GM13976 (cell line): ENCODE measurements at regions not wholly inside any gene's neighbourhood (a gene's known extent, or its start where the extent isn't known, plus 50 kb on each side); places are given as distances from the start of the nearest gene placed in this dataset.

Source experiments
- DNase-seq: peaks from one replicate; pipeline ENCODE4 v3.0.0; 2012; ENCODE audit warnings: low spot score
- in situ Hi-C: fragments of 300-500 bp; cut with MboI; formaldehyde crosslinking; loops from one replicate; pipeline ENCODE4 v1.12.0; 2022; ENCODE audit warnings: low sequenced_read_pairs, mixed read lengths, inconsistent platforms; ENCODE audit not compliant: unreplicated experiment
- TF ChIP-seq, protein P1 (sequence below): IDR thresholded peaks from 2 replicates; pipeline ENCODE4 v1.5.1; 2012; ENCODE audit warnings: borderline replicate concordance, mild to moderate bottlenecking; ENCODE audit not compliant: insufficient read depth; ENCODE audit errors: extremely low read depth, missing control alignments, control extremely low read depth

DNA sequence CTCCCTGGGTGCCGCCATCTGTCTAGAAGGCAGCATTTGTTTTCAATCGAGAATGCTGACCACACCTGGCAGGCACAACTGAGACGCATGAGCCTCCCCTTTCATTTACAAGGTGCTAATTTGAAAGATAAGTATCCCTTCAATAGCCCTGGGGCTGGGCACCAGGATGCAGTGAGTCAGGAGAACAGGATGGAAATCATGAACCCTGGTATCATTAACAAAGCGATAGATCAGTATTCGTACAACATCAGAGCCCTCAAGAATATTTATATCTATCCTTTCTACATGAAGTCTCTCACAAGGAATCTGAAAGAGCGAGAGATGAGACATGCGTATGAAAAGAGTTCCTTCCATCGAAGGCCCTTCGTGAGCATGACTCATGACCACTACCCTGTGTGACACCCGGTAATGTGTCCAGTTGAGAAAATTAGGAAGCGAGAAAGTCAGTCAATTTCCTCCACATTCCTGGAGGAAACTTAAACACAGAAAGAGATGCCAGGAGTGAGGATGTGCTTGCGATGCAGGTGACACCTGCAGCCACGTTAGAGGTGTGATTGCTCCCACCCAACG is 123.1 kb upstream of the PITRM1 start:
- in situ Hi-C loops = no loop called here
- DNase-seq = no peak
- TF ChIP-seq, protein P1, sequence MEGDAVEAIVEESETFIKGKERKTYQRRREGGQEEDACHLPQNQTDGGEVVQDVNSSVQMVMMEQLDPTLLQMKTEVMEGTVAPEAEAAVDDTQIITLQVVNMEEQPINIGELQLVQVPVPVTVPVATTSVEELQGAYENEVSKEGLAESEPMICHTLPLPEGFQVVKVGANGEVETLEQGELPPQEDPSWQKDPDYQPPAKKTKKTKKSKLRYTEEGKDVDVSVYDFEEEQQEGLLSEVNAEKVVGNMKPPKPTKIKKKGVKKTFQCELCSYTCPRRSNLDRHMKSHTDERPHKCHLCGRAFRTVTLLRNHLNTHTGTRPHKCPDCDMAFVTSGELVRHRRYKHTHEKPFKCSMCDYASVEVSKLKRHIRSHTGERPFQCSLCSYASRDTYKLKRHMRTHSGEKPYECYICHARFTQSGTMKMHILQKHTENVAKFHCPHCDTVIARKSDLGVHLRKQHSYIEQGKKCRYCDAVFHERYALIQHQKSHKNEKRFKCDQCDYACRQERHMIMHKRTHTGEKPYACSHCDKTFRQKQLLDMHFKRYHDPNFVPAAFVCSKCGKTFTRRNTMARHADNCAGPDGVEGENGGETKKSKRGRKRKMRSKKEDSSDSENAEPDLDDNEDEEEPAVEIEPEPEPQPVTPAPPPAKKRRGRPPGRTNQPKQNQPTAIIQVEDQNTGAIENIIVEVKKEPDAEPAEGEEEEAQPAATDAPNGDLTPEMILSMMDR = no peak

DNA sequence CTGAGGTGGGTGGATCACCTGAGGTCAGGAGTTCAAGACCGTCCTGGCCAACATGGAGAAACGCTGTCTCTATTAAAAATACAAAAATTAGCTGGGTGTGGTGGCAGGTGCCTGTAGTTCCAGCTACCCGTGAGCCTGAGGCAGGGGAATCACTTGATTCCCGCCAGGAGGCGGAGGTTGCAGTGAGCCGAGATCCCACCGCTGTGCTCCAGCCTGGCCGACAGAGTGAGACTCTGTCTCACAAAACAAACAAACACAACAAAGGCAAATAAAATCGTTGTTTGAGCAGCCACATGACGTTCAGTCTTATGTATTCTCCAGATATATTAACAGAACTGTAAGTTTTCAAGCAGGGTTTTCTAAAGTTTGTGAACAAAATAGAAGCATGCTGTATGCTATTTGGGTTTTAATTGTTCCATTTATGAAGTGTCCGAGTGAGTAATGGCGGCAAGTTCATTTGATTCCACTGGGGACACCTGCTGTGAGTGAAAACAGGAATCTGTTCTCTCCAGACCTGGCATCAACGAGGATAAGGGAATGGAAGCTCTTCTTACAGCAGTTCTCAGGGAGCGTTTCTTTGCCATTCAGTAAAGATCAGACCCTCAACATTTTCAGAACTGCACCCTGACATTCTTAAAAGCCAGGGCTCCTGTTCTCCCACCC is 122.5 kb upstream of the PITRM1 start:
- TF ChIP-seq, protein P1 = no peak
- in situ Hi-C loops = no loop called here
- DNase-seq = no peak

DNA sequence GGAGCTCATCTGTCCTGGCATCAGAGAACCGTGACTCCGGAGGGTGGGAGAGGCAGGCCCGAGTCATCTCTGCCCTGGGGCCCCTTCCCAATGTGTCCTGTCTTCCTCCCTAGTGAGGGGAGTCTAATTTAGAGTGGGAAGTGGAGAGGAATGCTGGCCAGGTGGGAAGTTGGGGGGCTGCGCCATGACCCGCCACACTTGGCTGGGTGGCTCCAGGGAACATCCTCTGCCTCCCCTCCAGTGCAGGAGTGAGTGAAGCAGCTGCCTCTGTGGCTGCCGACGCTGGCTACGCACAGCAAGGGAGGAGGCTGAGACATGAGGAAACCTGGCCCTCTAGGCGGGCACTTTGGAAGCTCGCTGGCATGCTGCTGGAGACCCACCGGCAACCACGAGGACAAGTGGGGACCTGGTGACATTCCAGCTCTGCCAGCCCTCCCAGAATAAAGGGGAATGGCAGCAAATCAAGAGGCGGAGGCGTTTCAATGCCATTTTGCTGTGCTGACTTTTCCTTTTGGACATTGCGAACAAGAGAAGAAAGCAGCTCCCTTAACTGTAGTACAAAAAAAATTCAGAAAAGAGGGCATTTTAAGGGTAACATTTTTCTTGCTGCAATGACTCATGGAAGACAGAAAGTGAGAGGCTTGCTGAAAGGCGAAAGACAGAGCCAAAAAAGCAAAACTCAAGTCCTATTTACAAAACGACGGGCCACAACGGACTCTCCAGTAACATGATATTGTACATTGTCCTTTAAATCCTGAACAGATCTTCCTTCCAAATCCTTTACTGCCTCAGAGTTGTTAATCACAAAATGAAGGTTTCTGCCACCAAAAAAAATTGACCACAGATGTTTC is 121.2 kb upstream of the PITRM1 start:
- in situ Hi-C loops = no loop called here
- no peak for DNase-seq

DNA sequence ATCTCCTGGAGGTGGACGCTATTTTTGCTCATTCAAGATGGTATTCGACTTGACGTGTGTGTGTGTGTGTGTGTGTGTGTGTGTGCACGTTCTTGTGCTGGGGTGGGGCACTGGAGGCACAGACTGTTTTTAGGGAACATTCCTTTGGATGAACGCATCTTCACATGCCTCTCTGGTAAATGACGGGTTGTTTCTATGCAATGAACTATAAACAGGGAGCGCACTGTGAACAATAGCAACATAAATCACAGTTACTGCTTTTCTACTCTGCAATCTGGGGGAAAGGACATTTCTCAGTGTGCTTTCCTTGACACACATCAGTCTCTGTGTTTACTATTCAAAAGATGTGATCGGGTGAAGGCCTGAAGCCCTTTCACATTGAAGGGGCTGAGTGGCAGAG is 120.1 kb upstream of the PITRM1 start:
- TF ChIP-seq, protein P1 = no peak
- in situ Hi-C loops = no loop called here
- no peak for DNase-seq

More for the DNA sequence above, 121.2 kb upstream of the PITRM1 start:
- TF ChIP-seq, protein P1 = no peak

DNA sequence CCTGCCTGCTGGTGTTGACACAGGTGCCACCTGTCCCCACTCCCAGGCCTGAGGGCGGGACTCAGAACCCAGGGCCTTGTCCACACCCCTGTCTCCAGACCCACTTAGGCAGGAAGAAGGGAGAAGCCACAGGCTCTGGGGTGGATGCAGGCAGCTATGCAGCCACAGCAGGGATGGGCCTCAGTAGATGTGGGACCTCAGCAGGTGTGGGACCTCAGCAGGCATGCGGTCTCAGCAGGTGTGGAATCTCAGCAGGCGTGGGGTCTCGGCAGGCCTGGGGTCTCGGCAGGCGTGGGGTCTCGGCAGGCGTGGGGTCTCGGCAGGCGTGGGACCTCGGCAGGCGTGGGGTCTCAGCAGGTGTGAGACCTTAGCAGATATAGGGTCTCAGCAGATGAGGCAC is 118.0 kb upstream of the PITRM1 start:
- in situ Hi-C loops = no loop called here
- DNase-seq = peak; percentile 38
- TF ChIP-seq, protein P1 = no peak

DNA sequence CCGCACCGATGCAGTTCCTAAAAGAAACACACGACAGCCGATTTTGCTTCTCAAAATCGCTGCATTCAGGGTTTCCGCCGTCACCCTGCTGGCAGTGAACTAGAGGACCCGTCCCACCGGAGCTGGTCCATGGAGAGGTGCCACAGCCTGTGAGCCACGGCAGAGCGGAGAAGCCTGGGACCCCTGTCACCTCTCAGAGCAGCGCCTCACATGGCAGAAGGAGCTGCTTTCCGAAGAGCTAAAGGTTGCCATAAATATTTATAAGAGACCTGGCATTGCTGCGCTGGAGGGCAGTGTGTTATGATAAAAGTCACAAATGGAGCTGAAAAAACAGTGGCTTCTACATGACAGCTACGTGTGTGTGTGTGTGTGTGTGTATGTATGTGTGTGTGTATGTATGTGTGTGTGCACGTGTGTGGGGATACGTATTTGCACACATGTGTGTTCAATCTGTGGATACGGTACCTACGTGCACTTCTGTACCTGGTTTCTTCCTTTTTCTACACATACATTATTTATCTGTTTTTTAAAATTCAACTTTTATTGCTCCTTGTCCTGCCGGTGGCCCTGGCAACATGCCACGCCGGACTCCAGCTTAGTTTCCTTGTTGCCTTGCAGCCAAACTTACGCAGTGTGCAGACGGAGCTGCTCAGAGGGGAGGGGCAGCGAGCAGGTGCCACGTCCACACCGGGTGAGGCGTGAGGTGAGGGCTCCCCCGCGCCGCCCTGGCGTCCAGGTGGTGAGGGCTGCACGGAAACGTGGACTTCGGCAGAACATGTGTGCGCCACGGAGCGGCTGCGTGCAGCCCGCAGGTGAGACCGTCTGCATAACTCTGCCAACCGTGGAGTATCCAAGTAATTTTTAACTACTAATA is 115.2 kb upstream of the PITRM1 start:
- DNase-seq = no peak
- in situ Hi-C loops = no loop called here
- TF ChIP-seq, protein P1 = no peak
